ENCODE measurements at regions not wholly inside any gene's neighbourhood (a gene's known extent, or its start where the extent isn't known, plus 50 kb on each side); places are given as distances from the start of the nearest gene placed in this dataset.

GRCh38 chr6:133764008-133764753, 124.7 kb upstream of the TCF21 start:
- no peak for TF ChIP-seq CTCF (IDR thresholded peaks at IDR 0.05; ENCODE audit: low read depth, low read length, missing control alignments)
- H3K4me3 ChIP-seq (ENCODE audit: low read depth, low read length): no peak overlapping the region
- no peak for DNase-seq (ENCODE audit: low read depth)

GRCh38 chr6:133764754-133765208, 124.1 kb upstream of the TCF21 start:
- TF ChIP-seq CTCF (IDR thresholded peaks at IDR 0.05; ENCODE audit: low read depth, low read length, missing control alignments): no peak
- no peak for DNase-seq (ENCODE audit: low read depth)
- no peak overlapping the region for H3K4me3 ChIP-seq (ENCODE audit: low read depth, low read length)

GRCh38 chr6:133767357-133767970, 121.4 kb upstream of the TCF21 start:
- no peak overlapping the region for H3K4me3 ChIP-seq (ENCODE audit: low read depth, low read length)
- no peak for DNase-seq (ENCODE audit: low read depth)
- TF ChIP-seq CTCF (IDR thresholded peaks at IDR 0.05; ENCODE audit: low read depth, low read length, missing control alignments): no peak

- DNase-seq (ENCODE audit: low read depth): no peak
Observed at GRCh38 chr6:133768656-133769295, 120.1 kb upstream of the TCF21 start.

GRCh38 chr6:133769463-133769862, 119.5 kb upstream of the TCF21 start:
- DNase-seq (ENCODE audit: low read depth): no peak

More at GRCh38 chr6:133768656-133769295, 120.1 kb upstream of the TCF21 start:
- TF ChIP-seq CTCF (IDR thresholded peaks at IDR 0.05; ENCODE audit: low read depth, low read length, missing control alignments): no peak
- no peak overlapping the region for H3K4me3 ChIP-seq (ENCODE audit: low read depth, low read length)

GRCh38 chr6:133772567-133772966, 116.3 kb upstream of the TCF21 start:
- no peak overlapping the region for H3K4me3 ChIP-seq (ENCODE audit: low read depth, low read length)

More at GRCh38 chr6:133769463-133769862, 119.5 kb upstream of the TCF21 start:
- no peak for TF ChIP-seq CTCF (IDR thresholded peaks at IDR 0.05; ENCODE audit: low read depth, low read length, missing control alignments)
- H3K4me3 ChIP-seq (ENCODE audit: low read depth, low read length): no peak overlapping the region

More at GRCh38 chr6:133772567-133772966, 116.3 kb upstream of the TCF21 start:
- no peak for DNase-seq (ENCODE audit: low read depth)
- TF ChIP-seq CTCF (IDR thresholded peaks at IDR 0.05; ENCODE audit: low read depth, low read length, missing control alignments): no peak

Measured in GM12864 (cell line).